HCT116 (cell line): ENCODE measurements at regions not wholly inside any gene's neighbourhood (a gene's known extent, or its start where the extent isn't known, plus 50 kb on each side); places are given as distances from the start of the nearest gene placed in this dataset.

Source experiments
- ATAC-seq: fragments of 200-7000 bp; cut with Tn5 transposase; 2 replicates; pipeline ENCODE4 v1.9.1; 2020; ENCODE audit warnings: mild to moderate bottlenecking, moderate library complexity
- BruUV-seq: library from RNA; stranded (reverse); fragments of 400-500 nt; replicated peaks from 2 replicates; lab custom pipeline; 2021; lab: Mats Ljungman, UMichigan
- CTCF ChIA-PET: fragments of 300-600 bp; sonication (Branson Sonifier 250); formaldehyde crosslinking; loops from one replicate; lab custom pipeline; 2021; ENCODE audit warnings: antibody characterized with exemption; lab: Charles Lee
- POLR2A ChIA-PET: fragments of 300-600, 350-600 bp; sonication (Branson Sonifier 250); formaldehyde crosslinking; loops from one replicate; lab custom pipeline; 2021; ENCODE audit warnings: antibody characterized with exemption; lab: Charles Lee
- RAD21 ChIA-PET, 2 experiments: fragments of 300-600 bp; sonication (Branson Sonifier 250); formaldehyde crosslinking; loops; one replicate each; lab custom pipeline; 2023; ENCODE audit warnings: low total read pairs in 2 of 2; ENCODE audit not compliant: uncharacterized antibody in 2 of 2, unreplicated experiment in 2 of 2, low non-redundant PET in 1 of 2; lab: Charles Lee
- DNase-seq: peaks from one replicate; pipeline ENCODE4 v3.0.0-alpha.2; 2010; ENCODE audit warnings: low read depth, low spot score
- H2AFZ ChIP-seq: fragments of 200-600 bp; shearing (Covaris generic), sonication (generic); 2 replicates; pipeline ENCODE4 v1.6.1; 2017; ENCODE audit warnings: low read depth, mixed run types, mixed read lengths, antibody characterized with exemption, low read length; ENCODE audit not compliant: poor library complexity, severe bottlenecking
- H3K27ac ChIP-seq: 2 replicates; pipeline ENCODE4 v1.5.1; 2012; ENCODE audit warnings: low read depth, low read length
- H3K27me3 ChIP-seq: fragments of 200-600 bp; sonication (generic); 2 replicates; pipeline ENCODE4 v1.6.1; 2016; ENCODE audit warnings: mixed run types, low read length, mixed read lengths; ENCODE audit not compliant: insufficient read depth
- H3K36me3 ChIP-seq, 2 experiments: fragments of 200-500 bp in 1 of 2; fragments of 200-600 bp in 1 of 2; sonication (Bioruptor generic) in 1 of 2; sonication (generic) in 1 of 2; 2 replicates each; pipeline versions ENCODE4 v1.5.1 to v1.6.1; 2014 to 2016; ENCODE audit warnings: low read length in 2 of 2, inconsistent platforms in 1 of 2, mixed read lengths in 1 of 2, mixed run types in 1 of 2; ENCODE audit not compliant: insufficient read depth in 2 of 2, control insufficient read depth in 1 of 2
- H3K4me1 ChIP-seq, 2 experiments: fragments of 200-600 bp in 1 of 2; sonication (generic) in 1 of 2; 2 replicates each; pipeline versions ENCODE4 v1.5.1 to v1.6.1; 2012 to 2017; ENCODE audit warnings: low read length in 2 of 2, inconsistent platforms in 1 of 2, mild to moderate bottlenecking in 1 of 2, mixed read lengths in 1 of 2, mixed run types in 1 of 2, moderate library complexity in 1 of 2; ENCODE audit not compliant: insufficient read depth in 2 of 2, control insufficient read depth in 1 of 2
- H3K4me2 ChIP-seq: fragments of 200-600 bp; sonication (generic); 2 replicates; pipeline ENCODE4 v1.6.1; 2017; ENCODE audit warnings: mixed run types, low read length, mixed read lengths
- H3K4me3 ChIP-seq, 2 experiments: fragments of 200-600 bp in 1 of 2; sonication (generic) in 1 of 2; replicated peaks in 1 of 2; 2 replicates each; pipeline ENCODE4 v1.5.1; 2011 to 2016; ENCODE audit warnings: low read length in 2 of 2, control low read depth in 1 of 2, low read depth in 1 of 2, mild to moderate bottlenecking in 1 of 2, mixed read lengths in 1 of 2, mixed run types in 1 of 2
- H3K79me2 ChIP-seq: fragments of 200-600 bp; sonication (generic); 2 replicates; pipeline ENCODE4 v1.6.1; 2017; ENCODE audit warnings: mild to moderate bottlenecking, mixed run types, low read length, moderate library complexity, mixed read lengths; ENCODE audit not compliant: insufficient read depth
- H3K9ac ChIP-seq: fragments of 200-600 bp; sonication (generic); 2 replicates; pipeline ENCODE4 v1.6.1; 2016; ENCODE audit warnings: low read length, mixed read lengths
- H3K9me2 ChIP-seq: fragments of 200-600 bp; sonication (generic), shearing (Covaris generic); 2 replicates; pipeline ENCODE4 v1.6.1; 2017; ENCODE audit warnings: mixed run types, mild to moderate bottlenecking, moderate library complexity; ENCODE audit not compliant: insufficient read depth
- H3K9me3 ChIP-seq, 2 experiments: fragments of 200-500 bp in 1 of 2; fragments of 200-600 bp in 1 of 2; sonication (Bioruptor generic) in 1 of 2; sonication (generic) in 1 of 2; 2 replicates each; pipeline ENCODE4 v1.6.1; 2014 to 2017; ENCODE audit warnings: low read length in 2 of 2, mixed read lengths in 2 of 2, inconsistent platforms in 1 of 2, low read depth in 1 of 2, mild to moderate bottlenecking in 1 of 2, mixed run types in 1 of 2, moderate library complexity in 1 of 2; ENCODE audit not compliant: control insufficient read depth in 1 of 2, insufficient read depth in 1 of 2
- H4K20me1 ChIP-seq: fragments of 200-600 bp; sonication (generic), shearing (Covaris generic); 2 replicates; pipeline ENCODE4 v1.6.1; 2017; ENCODE audit warnings: mixed run types, mild to moderate bottlenecking, moderate library complexity; ENCODE audit not compliant: insufficient read depth
- EGR1 ChIP-seq: IDR thresholded peaks from 2 replicates; pipeline ENCODE4 v1.6.1; 2012; ENCODE audit warnings: low read depth
- FOSL1 ChIP-seq: IDR thresholded peaks from 2 replicates; pipeline ENCODE4 v1.6.1; 2012; ENCODE audit warnings: low read depth
- JUND ChIP-seq: IDR thresholded peaks from 2 replicates; pipeline ENCODE4 v1.6.1; 2012
- POLR2A ChIP-seq: IDR thresholded peaks from 2 replicates; pipeline ENCODE4 v1.7.0; 2011; ENCODE audit warnings: borderline replicate concordance; ENCODE audit not compliant: insufficient read depth, insufficient read length; ENCODE audit errors: extremely low read depth
- POLR2AphosphoS5 ChIP-seq: IDR thresholded peaks from 2 replicates; pipeline ENCODE4 v1.6.1; 2011; ENCODE audit warnings: mild to moderate bottlenecking, low read depth, low read length, moderate library complexity
- SP1 ChIP-seq: IDR thresholded peaks from 2 replicates; pipeline ENCODE4 v1.6.1; 2012; ENCODE audit warnings: low read depth
- SRF ChIP-seq: IDR thresholded peaks from 2 replicates; pipeline ENCODE4 v1.6.1; 2012; ENCODE audit warnings: low read depth
- TCF7L2 ChIP-seq: IDR thresholded peaks from 2 replicates; pipeline ENCODE4 v1.7.0; 2011; ENCODE audit warnings: borderline replicate concordance, inconsistent platforms; ENCODE audit not compliant: insufficient read depth, insufficient read length; ENCODE audit errors: extremely low read depth
- YY1 ChIP-seq: IDR thresholded peaks from 2 replicates; pipeline ENCODE4 v1.6.1; 2011; ENCODE audit warnings: low read length, low read depth, moderate library complexity, mild to moderate bottlenecking; ENCODE audit not compliant: insufficient replicate concordance; ENCODE audit errors: extremely low read depth
- ZNF274 ChIP-seq: fragments of 200-500 bp; sonication (Bioruptor generic); IDR thresholded peaks from 2 replicates; pipeline ENCODE4 v1.6.1; 2014; ENCODE audit warnings: mild to moderate bottlenecking, low read depth, low read length, inconsistent platforms
- intact Hi-C: fragments of 100-400 bp; cut with micrococcal nuclease; formaldehyde crosslinking; loops from 2 replicates; pipeline ENCODE4 v1.10.0; 2022
- TF ChIP-seq, protein P1 (sequence below): IDR thresholded peaks from 2 replicates; pipeline ENCODE4 v1.6.1; 2012; ENCODE audit warnings: low read depth
- TF ChIP-seq, protein P2 (sequence below): IDR thresholded peaks from 2 replicates; pipeline ENCODE4 v1.6.1; 2011; ENCODE audit warnings: mild to moderate bottlenecking, low read length, moderate library complexity; ENCODE audit not compliant: insufficient replicate concordance; ENCODE audit errors: extremely low read depth
- TF ChIP-seq, protein P3 (sequence below): IDR thresholded peaks from 2 replicates; pipeline ENCODE4 v1.6.1; 2012

DNA sequence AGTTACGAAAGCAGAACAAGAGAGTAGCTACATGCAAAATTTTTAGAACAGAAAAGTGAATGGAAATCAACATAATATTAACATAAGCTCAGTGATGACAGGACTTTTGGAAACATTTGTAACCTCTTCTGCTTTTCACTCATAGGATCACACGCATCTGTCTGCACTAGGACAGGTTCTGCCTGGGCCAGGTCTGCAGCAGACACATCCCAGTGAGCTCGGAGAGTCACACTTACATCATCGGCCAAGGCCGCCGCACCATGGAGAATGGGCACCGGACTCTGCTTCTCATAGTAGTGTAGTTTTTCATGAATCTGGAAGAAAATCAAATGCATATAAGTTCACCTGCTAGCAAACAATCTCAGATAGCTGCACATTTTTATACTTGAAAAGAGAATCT, 150.9 kb upstream of the ODAD2 start (continued):
- TF ChIP-seq, protein P1, sequence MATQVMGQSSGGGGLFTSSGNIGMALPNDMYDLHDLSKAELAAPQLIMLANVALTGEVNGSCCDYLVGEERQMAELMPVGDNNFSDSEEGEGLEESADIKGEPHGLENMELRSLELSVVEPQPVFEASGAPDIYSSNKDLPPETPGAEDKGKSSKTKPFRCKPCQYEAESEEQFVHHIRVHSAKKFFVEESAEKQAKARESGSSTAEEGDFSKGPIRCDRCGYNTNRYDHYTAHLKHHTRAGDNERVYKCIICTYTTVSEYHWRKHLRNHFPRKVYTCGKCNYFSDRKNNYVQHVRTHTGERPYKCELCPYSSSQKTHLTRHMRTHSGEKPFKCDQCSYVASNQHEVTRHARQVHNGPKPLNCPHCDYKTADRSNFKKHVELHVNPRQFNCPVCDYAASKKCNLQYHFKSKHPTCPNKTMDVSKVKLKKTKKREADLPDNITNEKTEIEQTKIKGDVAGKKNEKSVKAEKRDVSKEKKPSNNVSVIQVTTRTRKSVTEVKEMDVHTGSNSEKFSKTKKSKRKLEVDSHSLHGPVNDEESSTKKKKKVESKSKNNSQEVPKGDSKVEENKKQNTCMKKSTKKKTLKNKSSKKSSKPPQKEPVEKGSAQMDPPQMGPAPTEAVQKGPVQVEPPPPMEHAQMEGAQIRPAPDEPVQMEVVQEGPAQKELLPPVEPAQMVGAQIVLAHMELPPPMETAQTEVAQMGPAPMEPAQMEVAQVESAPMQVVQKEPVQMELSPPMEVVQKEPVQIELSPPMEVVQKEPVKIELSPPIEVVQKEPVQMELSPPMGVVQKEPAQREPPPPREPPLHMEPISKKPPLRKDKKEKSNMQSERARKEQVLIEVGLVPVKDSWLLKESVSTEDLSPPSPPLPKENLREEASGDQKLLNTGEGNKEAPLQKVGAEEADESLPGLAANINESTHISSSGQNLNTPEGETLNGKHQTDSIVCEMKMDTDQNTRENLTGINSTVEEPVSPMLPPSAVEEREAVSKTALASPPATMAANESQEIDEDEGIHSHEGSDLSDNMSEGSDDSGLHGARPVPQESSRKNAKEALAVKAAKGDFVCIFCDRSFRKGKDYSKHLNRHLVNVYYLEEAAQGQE, result no peak
- TF ChIP-seq, protein P2, sequence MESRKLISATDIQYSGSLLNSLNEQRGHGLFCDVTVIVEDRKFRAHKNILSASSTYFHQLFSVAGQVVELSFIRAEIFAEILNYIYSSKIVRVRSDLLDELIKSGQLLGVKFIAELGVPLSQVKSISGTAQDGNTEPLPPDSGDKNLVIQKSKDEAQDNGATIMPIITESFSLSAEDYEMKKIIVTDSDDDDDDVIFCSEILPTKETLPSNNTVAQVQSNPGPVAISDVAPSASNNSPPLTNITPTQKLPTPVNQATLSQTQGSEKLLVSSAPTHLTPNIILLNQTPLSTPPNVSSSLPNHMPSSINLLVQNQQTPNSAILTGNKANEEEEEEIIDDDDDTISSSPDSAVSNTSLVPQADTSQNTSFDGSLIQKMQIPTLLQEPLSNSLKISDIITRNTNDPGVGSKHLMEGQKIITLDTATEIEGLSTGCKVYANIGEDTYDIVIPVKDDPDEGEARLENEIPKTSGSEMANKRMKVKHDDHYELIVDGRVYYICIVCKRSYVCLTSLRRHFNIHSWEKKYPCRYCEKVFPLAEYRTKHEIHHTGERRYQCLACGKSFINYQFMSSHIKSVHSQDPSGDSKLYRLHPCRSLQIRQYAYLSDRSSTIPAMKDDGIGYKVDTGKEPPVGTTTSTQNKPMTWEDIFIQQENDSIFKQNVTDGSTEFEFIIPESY, result no peak

GRCh38 chr10:28147706-28148105, 148.8 kb upstream of the ODAD2 start:
- Histone ChIP-seq H3K27me3 (no peaks in the 10 kb centered on the region), H3K4me2 (no peak overlapping the region), H3K9me2 (no peaks in the 10 kb centered on the region), H3K4me1 (peaks cover 17 to 24% of the 10 kb centered on the region in 2 experiments; a peak in 2 of 4 replicates), H3K27ac (peak overlapping the region; percentile 95; the same call in 1 of the 2 replicates), H3K36me3 (peaks cover 0 to 10% of the 10 kb centered on the region in 2 experiments; a peak in 1 of 4 replicates), H4K20me1 (no peaks in the 10 kb centered on the region), H3K4me3 (no peak overlapping the region), H3K9me3 (no peaks in the 10 kb centered on the region), H3K9ac (no peak overlapping the region), H3K79me2 (peaks cover 10% of the 10 kb centered on the region; the same call in 1 of the 2 replicates), H2AFZ (no peak overlapping the region)
- ChIA-PET RAD21 (no interaction called here), CTCF (interaction anchor here (1.8 kb wide), 1 partner anchor 32 kb away, joined by 7 read pairs; no protein-coding TSS in a partner anchor), POLR2A (interaction anchor here (1.2 kb wide), 1 partner anchor 8 kb away, joined by 3 read pairs; no protein-coding TSS in a partner anchor)
- no peak for DNase-seq
- ATAC-seq, result no peak
- intact Hi-C loops, result no loop called here
- no TSS peak for BruUV-seq
- TF ChIP-seq POLR2A, result no peak
- TF ChIP-seq ZNF274, result no peak
- TF ChIP-seq FOSL1, result no peak
- no peak for TF ChIP-seq YY1
- no peak for TF ChIP-seq TCF7L2
- TF ChIP-seq JUND, result no peak
- TF ChIP-seq, protein P1, result no peak
- TF ChIP-seq POLR2AphosphoS5, result no peak
- no peak for TF ChIP-seq SRF
- TF ChIP-seq, protein P3, sequence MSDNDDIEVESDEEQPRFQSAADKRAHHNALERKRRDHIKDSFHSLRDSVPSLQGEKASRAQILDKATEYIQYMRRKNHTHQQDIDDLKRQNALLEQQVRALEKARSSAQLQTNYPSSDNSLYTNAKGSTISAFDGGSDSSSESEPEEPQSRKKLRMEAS, result no peak
- no peak for TF ChIP-seq SP1
- TF ChIP-seq EGR1, result no peak
